ENCODE measurements at regions not wholly inside any gene's neighbourhood (a gene's known extent, or its start where the extent isn't known, plus 50 kb on each side); places are given as distances from the start of the nearest gene placed in this dataset.

- TF ChIP-seq EZH2 (IDR thresholded peaks at IDR 0.05; ENCODE audit: borderline replicate concordance, low read length), result no peak
- TF ChIP-seq CTCF (conservative IDR thresholded peaks at IDR 0.05 in 1 of 2, IDR thresholded peaks at IDR 0.05 in 1 of 2; ENCODE audit: extremely low read depth in 1 of 2, insufficient read depth in 1 of 2, low read depth in 1 of 2, low read length in 2 of 2), result no peak
These were observed 79.1 kb downstream of the OTX2 start for GRCh38 chr14:56731187-56731586.
